Lower lobe of right lung (tissue), 2 donors: ENCODE measurements at regions not wholly inside any gene's neighbourhood (a gene's known extent, or its start where the extent isn't known, plus 50 kb on each side); places are given as distances from the start of the nearest gene placed in this dataset.

Experiments
- ATAC-seq, 2 donors: fragments of 200-7000 bp; cut with Tn5 transposase; one replicate each; pipeline ENCODE4 v1.9.1; 2020 to 2022; ENCODE audit warnings: mild to moderate bottlenecking in 2 of 2, moderate library complexity in 2 of 2
- DNase-seq: peaks from one replicate; pipeline ENCODE4 v3.0.0-alpha.2; 2020
- H3K27ac ChIP-seq: fragments of 200-600 bp; one replicate; pipeline ENCODE4 v1.8.0; 2022
- H3K27me3 ChIP-seq: fragments of 200-600 bp; one replicate; pipeline ENCODE4 v1.8.0; 2022; ENCODE audit warnings: low read depth
- H3K36me3 ChIP-seq: fragments of 200-600 bp; one replicate; pipeline ENCODE4 v1.8.0; 2022; ENCODE audit warnings: mild to moderate bottlenecking
- H3K4me1 ChIP-seq: fragments of 200-600 bp; one replicate; pipeline ENCODE4 v1.8.0; 2022
- H3K4me3 ChIP-seq: fragments of 200-600 bp; one replicate; pipeline ENCODE4 v1.8.0; 2022; ENCODE audit warnings: mild to moderate bottlenecking
- H3K9me3 ChIP-seq: fragments of 200-600 bp; one replicate; pipeline ENCODE4 v1.8.0; 2022
- intact Hi-C: fragments of 100-400 bp; cut with DNase I; formaldehyde crosslinking; loops from one replicate; pipeline ENCODE4 v1.11.0; 2022
- TF ChIP-seq, protein P1 (sequence below): fragments of 200-600 bp; IDR thresholded peaks from one replicate; pipeline ENCODE4 v1.8.0; 2022; ENCODE audit warnings: antibody characterized with exemption, mild to moderate bottlenecking
- donor health status: DM: no; HTN: yes; CAD: no; lungs with severe emphysema.

GRCh38 chr2:144082327-144082726, 437.6 kb downstream of the ZEB2 start:
- DNase-seq (no peak), ATAC-seq (no peak)
- TF ChIP-seq, protein P1, sequence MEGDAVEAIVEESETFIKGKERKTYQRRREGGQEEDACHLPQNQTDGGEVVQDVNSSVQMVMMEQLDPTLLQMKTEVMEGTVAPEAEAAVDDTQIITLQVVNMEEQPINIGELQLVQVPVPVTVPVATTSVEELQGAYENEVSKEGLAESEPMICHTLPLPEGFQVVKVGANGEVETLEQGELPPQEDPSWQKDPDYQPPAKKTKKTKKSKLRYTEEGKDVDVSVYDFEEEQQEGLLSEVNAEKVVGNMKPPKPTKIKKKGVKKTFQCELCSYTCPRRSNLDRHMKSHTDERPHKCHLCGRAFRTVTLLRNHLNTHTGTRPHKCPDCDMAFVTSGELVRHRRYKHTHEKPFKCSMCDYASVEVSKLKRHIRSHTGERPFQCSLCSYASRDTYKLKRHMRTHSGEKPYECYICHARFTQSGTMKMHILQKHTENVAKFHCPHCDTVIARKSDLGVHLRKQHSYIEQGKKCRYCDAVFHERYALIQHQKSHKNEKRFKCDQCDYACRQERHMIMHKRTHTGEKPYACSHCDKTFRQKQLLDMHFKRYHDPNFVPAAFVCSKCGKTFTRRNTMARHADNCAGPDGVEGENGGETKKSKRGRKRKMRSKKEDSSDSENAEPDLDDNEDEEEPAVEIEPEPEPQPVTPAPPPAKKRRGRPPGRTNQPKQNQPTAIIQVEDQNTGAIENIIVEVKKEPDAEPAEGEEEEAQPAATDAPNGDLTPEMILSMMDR = no peak
- Histone ChIP-seq H3K27ac (no peak overlapping the region), H3K4me1 (no peaks in the 10 kb centered on the region), H3K27me3 (no peaks in the 10 kb centered on the region), H3K4me3 (no peak overlapping the region), H3K9me3 (no peaks in the 10 kb centered on the region), H3K36me3 (no peaks in the 10 kb centered on the region)
- intact Hi-C loops = no loop called here

DNA sequence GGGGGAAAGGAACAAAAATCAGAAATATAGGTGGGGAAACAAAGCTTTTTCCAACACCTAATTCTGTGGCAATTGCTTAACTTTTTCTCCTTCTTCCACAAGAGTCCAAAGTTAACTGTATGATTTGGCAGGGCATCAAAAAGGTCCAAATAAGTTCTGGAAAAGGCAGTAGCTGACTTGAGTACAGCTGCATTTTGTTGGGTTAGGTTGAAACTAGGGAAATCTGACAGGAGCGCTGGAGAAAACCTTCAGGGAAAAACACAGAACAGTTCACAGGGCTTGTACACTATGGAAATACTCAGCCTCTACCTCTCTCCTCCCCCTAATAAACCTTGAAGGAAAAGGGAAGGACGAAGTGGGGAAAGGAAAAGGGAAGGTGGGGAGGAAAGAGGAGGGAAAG, 438.6 kb downstream of the ZEB2 start:
- Histone ChIP-seq H3K36me3 (no peaks in the 10 kb centered on the region), H3K9me3 (no peaks in the 10 kb centered on the region), H3K4me3 (no peak overlapping the region), H3K4me1 (no peaks in the 10 kb centered on the region), H3K27me3 (no peaks in the 10 kb centered on the region), H3K27ac (no peak overlapping the region)
- TF ChIP-seq, protein P1 = no peak
- intact Hi-C loops = no loop called here
- no peak for ATAC-seq
- DNase-seq = no peak

GRCh38 chr2:144079803-144080202, 440.1 kb downstream of the ZEB2 start:
- H3K4me1 ChIP-seq = no peaks in the 10 kb centered on the region
- DNase-seq (no peak), ATAC-seq (no peak)
- H3K36me3 ChIP-seq = no peaks in the 10 kb centered on the region
- no peaks in the 10 kb centered on the region for H3K27me3 ChIP-seq
- TF ChIP-seq, protein P1 = no peak
- no peaks in the 10 kb centered on the region for H3K9me3 ChIP-seq
- intact Hi-C loops = no loop called here
- no peak overlapping the region for H3K4me3 ChIP-seq
- no peak overlapping the region for H3K27ac ChIP-seq

DNA sequence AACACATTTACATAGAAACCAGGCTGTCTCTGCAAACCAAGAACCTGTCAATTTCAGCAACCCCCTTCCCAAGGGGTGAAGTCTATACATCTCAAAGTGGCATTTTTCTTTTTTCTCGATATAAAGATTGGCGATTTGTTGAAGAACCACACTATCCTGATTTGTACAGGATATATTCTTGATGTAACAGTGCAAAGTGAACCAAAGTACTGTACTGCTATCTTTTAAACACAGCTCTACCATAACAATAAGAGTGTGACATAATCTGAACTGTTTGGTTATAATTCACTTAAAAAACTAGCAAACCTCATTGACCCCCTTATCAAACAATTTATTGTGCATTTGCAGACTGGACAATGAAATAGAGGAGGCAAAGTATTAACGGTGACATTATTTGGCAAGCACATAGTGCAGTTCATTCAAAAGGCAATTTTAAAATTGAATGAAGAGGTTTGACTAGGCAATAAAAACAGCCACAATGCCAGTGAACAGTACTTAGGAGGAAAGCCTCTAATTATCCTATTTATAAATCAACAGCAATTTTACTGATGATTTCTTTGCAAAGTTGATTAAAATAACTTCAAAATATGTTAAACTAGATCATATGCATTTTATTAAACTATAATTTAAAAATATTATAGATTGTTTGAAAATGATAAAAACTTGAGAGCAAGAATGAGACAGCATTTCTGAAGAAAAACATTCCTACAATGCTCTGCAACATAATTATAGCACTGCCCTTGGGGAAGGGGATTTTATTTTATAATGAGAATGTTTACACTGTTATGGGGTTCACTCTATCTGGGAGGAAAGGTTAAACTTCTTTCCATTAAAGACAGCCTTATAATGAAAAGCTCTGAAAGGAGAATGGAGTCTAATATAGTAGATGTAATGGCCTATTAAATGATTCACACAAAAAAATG, 440.9 kb downstream of the ZEB2 start:
- intact Hi-C loops = no loop called here
- Histone ChIP-seq H3K27me3 (no peaks in the 10 kb centered on the region), H3K27ac (no peak overlapping the region), H3K4me3 (no peak overlapping the region), H3K36me3 (no peaks in the 10 kb centered on the region), H3K9me3 (no peaks in the 10 kb centered on the region), H3K4me1 (no peaks in the 10 kb centered on the region)
- TF ChIP-seq, protein P1 = no peak
- no peak for ATAC-seq
- no peak for DNase-seq

DNA sequence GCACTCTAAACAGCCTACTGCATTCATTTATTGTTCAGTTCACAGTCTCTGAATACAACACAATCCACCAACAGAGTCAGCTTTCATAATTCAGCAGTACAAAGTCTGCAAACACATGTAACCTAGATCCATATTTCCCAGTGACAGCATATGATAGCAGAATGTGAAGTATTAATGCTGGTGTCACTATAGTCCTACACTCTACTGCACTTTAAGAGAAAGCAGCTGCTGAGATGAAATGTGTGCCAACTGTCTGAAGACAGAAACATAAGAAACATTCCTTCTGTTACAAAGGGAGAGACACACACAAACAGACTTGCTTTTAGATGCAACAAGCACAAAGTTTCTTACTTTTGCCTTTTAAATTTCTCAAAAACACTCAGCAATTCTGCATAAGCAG, 441.8 kb downstream of the ZEB2 start:
- DNase-seq = no peak
- no peaks in the 10 kb centered on the region for H3K4me1 ChIP-seq
- no peaks in the 10 kb centered on the region for H3K9me3 ChIP-seq
- no peaks in the 10 kb centered on the region for H3K27me3 ChIP-seq
- intact Hi-C loops = no loop called here
- ATAC-seq = no peak
- no peak overlapping the region for H3K4me3 ChIP-seq
- TF ChIP-seq, protein P1 = no peak
- H3K27ac ChIP-seq = no peak overlapping the region
- H3K36me3 ChIP-seq = no peaks in the 10 kb centered on the region
